Lower leg skin (tissue), 3 donors: ENCODE measurements at regions not wholly inside any gene's neighbourhood (a gene's known extent, or its start where the extent isn't known, plus 50 kb on each side); places are given as distances from the start of the nearest gene placed in this dataset.

ENCODE experiments used
- CTCF ChIP-seq, 3 donors: fragments of 450-650 bp; IDR thresholded peaks; one replicate each; pipeline ENCODE4 v1.5.1; 2016; ENCODE audit warnings: antibody characterized with exemption in 3 of 3, mild to moderate bottlenecking in 3 of 3, moderate library complexity in 2 of 3
- POLR2A ChIP-seq, 2 donors: fragments of 450-650 bp; IDR thresholded peaks; one replicate each; pipeline ENCODE4 v1.6.1; 2016 to 2017; ENCODE audit warnings: antibody characterized with exemption in 2 of 2, mild to moderate bottlenecking in 1 of 2, moderate library complexity in 1 of 2

GRCh38 chrX:10859353-10859752 lies 239.0 kb upstream of the MID1 start:
- TF ChIP-seq POLR2A (IDR thresholded peaks at IDR 0.05), result no peak
- TF ChIP-seq CTCF (IDR thresholded peaks at IDR 0.05), result no peak
